ENCODE measurements at regions not wholly inside any gene's neighbourhood (a gene's known extent, or its start where the extent isn't known, plus 50 kb on each side); places are given as distances from the start of the nearest gene placed in this dataset.
A peak's percentile ranks its signal among the peaks of the same experiment; 100 is the strongest.

DNA sequence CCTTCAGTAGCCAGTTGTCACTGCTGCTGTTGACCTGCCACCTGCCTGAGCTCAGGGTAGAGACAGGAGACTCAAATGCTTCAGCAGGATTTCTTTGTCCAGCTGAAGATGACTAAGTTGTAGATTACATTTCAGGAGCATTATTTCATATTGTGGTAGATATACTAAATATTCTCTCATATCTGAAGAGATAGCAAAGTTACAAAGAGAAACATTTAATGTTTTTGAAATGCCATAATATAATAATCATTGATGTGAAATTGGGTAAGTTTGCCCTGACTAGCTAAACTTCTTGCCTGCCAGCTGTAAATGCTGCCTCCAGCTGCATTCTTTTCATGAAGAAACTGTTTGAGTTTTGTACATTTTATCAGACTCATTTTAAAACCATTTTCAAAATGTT is 247.6 kb upstream of the CNKSR2 start:
- Histone ChIP-seq H3K27me3 (ENCODE audit: low read depth) (no peaks in the 10 kb centered on the region), H3K36me3 (replicated peaks) (no peaks in the 10 kb centered on the region), H3K4me3 (no peak overlapping the region), H3K4me1 (no peaks in the 10 kb centered on the region), H3K9me3 (no peaks in the 10 kb centered on the region)
- in situ Hi-C loops (cut with MboI; ENCODE audit: low sequenced_read_pairs): no loop called here
- no peak for DNase-seq (ENCODE audit: low spot score in 2 of 2)

DNA sequence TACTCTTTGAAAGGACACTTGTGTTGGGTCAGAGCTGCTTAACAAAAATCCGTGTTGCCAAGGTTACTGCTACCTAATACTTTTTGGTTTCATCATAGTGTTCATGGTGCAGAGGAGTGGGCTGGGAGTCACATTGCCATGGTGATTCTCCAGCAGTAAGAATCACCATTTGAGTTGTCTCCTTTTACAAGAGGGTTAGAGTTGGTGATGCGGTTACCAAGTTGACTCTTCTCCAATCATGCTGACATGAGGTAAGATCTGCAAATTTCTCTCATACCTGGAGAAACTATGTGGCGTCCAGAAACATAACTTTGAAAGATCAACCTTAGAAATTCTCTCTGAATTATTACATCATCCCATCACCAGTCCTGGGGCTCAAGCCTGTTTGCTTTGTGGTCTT is 242.9 kb upstream of the CNKSR2 start:
- Histone ChIP-seq H3K36me3 (replicated peaks) (no peaks in the 10 kb centered on the region), H3K27me3 (ENCODE audit: low read depth) (no peaks in the 10 kb centered on the region), H3K4me3 (no peak overlapping the region), H3K9me3 (no peaks in the 10 kb centered on the region), H3K4me1 (no peaks in the 10 kb centered on the region)
- in situ Hi-C loops (cut with MboI; ENCODE audit: low sequenced_read_pairs): no loop called here
- no peak for DNase-seq (ENCODE audit: low spot score in 2 of 2)

DNA sequence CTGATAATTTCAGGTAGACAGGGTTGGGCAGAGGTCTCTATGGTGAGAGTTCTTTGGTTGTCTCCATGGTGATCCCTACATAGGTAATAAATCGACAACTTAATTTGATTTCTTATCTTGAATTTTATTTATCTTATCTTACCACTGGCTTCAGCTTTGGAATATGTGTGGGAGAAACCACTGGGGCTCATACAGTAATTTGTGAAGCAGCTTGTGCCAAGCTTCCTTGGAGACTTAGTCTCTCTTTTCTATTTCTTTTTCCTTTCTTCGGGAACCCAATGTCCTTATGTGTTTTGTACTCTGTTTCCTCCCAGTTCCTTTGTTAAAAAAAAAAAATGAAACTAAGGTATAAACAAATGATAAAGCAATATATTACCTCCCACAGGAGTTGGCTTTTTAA is 242.4 kb upstream of the CNKSR2 start:
- DNase-seq (ENCODE audit: low spot score in 2 of 2): no peak

DNA sequence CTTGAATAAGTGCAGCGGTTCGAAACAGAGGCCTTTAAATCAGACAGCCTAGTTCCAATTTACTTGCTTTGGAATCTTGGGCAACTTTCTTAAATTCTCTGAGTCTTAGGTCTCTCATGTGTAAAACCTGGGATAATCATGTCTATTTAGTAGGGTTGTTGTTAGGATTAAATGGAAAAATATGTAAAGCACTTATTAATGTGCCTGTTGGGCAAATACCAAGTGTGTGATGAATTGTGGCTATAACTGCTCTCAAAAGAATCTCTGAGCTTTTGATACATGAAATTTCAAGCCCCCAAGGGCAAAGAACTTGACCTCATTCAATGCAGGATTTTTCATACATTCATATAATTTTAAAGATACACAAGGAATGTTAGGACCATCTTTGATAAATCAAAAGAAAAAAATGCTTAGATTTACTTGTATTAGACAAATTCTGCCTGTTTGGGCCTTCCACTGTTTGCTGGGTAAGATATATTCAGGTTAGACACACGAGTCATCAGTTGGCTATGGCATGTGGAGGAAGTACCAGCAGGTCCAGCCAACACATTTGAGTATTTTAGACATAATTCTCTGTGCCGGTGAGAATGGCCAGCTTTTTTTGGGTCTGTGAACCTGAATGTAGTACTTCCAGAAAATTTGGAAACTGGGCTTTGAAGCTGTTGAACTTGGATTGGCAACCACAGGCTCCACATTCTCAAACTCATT is 241.4 kb upstream of the CNKSR2 start:
- Histone ChIP-seq H3K36me3 (replicated peaks) (no peaks in the 10 kb centered on the region), H3K27me3 (ENCODE audit: low read depth) (no peaks in the 10 kb centered on the region), H3K4me1 (no peaks in the 10 kb centered on the region), H3K9me3 (no peaks in the 10 kb centered on the region), H3K4me3 (no peak overlapping the region)
- DNase-seq (ENCODE audit: low spot score in 2 of 2): no peak
- in situ Hi-C loops (cut with MboI; ENCODE audit: low sequenced_read_pairs): no loop called here

More for the DNA sequence above, 242.4 kb upstream of the CNKSR2 start:
- Histone ChIP-seq H3K27me3 (ENCODE audit: low read depth) (no peaks in the 10 kb centered on the region), H3K4me3 (no peak overlapping the region), H3K9me3 (no peaks in the 10 kb centered on the region), H3K4me1 (no peaks in the 10 kb centered on the region), H3K36me3 (replicated peaks) (no peaks in the 10 kb centered on the region)
- in situ Hi-C loops (cut with MboI; ENCODE audit: low sequenced_read_pairs): no loop called here

DNA sequence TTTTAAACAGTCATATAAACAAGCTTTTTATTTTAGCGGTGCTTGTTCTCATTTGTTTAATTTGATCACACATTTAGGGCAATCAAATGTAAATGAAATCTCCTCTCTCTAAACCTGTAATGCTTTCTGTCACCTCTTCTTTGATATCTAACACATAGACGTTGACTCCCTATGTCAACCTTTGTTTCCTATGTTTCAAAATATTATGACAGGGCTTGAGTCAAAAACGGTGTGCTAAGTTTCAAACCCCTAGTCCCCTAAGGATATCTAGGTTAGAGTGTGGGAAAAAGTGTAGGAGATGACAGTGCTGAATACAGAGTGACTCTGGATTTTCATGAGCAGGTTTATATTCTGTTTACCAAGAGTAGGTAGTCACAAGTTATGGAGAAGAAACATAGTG is 224.0 kb upstream of the CNKSR2 start:
- H3K9me3 ChIP-seq: no peaks in the 10 kb centered on the region
- DNase-seq (ENCODE audit: low spot score in 2 of 2): no peak
- no peaks in the 10 kb centered on the region for H3K27me3 ChIP-seq (ENCODE audit: low read depth)
- H3K4me1 ChIP-seq: no peaks in the 10 kb centered on the region
- H3K4me3 ChIP-seq: no peak overlapping the region
- in situ Hi-C loops (cut with MboI; ENCODE audit: low sequenced_read_pairs): no loop called here
- H3K36me3 ChIP-seq (replicated peaks): no peaks in the 10 kb centered on the region

DNA sequence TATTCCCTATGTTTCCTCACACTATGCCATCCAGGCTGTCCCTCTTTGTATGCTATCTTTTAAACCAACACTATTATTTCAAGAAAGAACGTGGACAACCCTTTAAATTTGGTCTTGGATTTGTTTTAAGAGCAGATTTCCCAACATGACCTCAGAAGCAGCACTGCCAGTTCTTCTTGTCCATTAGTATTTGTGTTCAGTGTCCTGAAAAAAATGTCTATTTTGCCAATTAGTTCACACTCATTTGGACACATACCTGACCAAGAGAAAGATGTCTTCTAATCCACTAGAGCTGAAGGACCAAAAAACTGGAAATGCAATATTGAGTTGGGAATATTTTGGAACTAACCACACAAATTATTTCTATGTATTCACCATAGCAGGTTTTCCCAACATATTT is 223.2 kb upstream of the CNKSR2 start:
- H3K4me3 ChIP-seq: no peak overlapping the region
- no peaks in the 10 kb centered on the region for H3K4me1 ChIP-seq
- in situ Hi-C loops (cut with MboI; ENCODE audit: low sequenced_read_pairs): no loop called here
- DNase-seq (ENCODE audit: low spot score in 2 of 2): no peak
- no peaks in the 10 kb centered on the region for H3K36me3 ChIP-seq (replicated peaks)
- no peaks in the 10 kb centered on the region for H3K27me3 ChIP-seq (ENCODE audit: low read depth)
- H3K9me3 ChIP-seq: no peaks in the 10 kb centered on the region

DNA sequence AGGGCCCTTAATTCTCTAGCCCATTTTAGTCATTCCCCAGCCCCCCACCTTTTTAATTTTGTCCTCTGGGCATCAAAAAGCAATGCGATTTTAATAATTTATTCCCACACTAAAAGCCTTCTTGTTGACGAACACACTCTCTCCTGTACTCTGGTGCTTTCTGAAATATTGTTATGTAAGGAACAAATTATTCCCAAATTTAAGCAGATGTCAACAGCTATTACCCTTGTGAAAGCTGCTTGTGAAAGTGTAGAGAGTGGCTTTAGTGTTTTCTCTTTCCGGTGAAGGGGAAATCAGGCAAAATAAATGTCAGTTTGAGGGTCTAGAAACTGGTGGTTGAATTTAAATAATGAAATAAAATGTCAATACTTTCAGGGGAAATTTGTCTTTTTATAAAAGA is 221.2 kb upstream of the CNKSR2 start:
- Histone ChIP-seq H3K9me3 (no peaks in the 10 kb centered on the region), H3K4me3 (no peak overlapping the region), H3K27me3 (ENCODE audit: low read depth) (no peaks in the 10 kb centered on the region), H3K36me3 (replicated peaks) (no peaks in the 10 kb centered on the region), H3K4me1 (no peaks in the 10 kb centered on the region)
- DNase-seq (ENCODE audit: low spot score in 2 of 2): no peak
- in situ Hi-C loops (cut with MboI; ENCODE audit: low sequenced_read_pairs): no loop called here

DNA sequence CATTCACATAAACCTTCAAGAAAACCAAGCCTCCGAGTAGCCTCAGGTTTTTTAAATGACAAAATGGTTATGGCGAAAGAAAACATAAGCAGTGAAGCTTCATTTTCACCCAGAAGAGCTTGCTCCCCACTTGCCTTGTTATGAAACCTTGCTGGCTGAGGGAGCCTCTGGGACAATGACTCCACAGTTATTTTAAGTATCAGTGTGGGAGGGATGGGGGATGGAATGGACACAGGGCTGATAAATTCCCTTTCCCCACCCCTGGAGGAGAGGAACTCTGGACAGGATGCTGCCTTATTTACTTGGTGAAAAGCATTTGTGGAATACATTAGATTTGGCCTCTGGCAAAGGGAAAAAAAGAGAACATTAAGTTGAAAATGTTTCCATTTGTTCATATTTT is 220.7 kb upstream of the CNKSR2 start:
- no peaks in the 10 kb centered on the region for H3K36me3 ChIP-seq (replicated peaks)
- in situ Hi-C loops (cut with MboI; ENCODE audit: low sequenced_read_pairs): no loop called here
- no peak overlapping the region for H3K4me3 ChIP-seq
- no peaks in the 10 kb centered on the region for H3K27me3 ChIP-seq (ENCODE audit: low read depth)
- H3K4me1 ChIP-seq: peaks cover 1% of the 10 kb centered on the region; the same call in 1 of the 2 replicates
- no peak for DNase-seq (ENCODE audit: low spot score in 2 of 2)
- H3K9me3 ChIP-seq: no peaks in the 10 kb centered on the region

DNA sequence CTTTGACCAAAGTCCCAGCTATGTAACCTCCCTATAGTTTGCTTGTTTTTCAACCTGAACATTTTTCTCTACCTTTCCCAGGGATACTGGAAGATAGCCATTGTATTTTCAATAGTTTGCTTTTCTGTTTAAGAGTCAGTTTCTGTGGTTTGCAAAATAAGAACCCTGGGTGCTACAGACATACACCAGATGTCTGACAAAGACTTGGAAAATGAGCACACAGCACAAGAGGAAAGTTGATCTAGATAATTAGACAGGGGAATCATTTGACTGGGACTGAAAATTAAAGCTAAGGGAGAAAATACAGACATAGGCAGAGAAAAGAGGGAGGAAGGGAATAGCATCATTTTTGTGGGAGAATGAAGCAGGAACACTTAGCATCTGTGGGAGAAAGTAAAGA is 218.3 kb upstream of the CNKSR2 start:
- Histone ChIP-seq H3K4me3 (no peak overlapping the region), H3K36me3 (replicated peaks) (no peaks in the 10 kb centered on the region), H3K27me3 (ENCODE audit: low read depth) (no peaks in the 10 kb centered on the region), H3K9me3 (no peaks in the 10 kb centered on the region), H3K4me1 (peaks cover 3% of the 10 kb centered on the region; the same call in 1 of the 2 replicates)
- in situ Hi-C loops (cut with MboI; ENCODE audit: low sequenced_read_pairs): no loop called here
- DNase-seq (ENCODE audit: low spot score in 2 of 2): no peak

DNA sequence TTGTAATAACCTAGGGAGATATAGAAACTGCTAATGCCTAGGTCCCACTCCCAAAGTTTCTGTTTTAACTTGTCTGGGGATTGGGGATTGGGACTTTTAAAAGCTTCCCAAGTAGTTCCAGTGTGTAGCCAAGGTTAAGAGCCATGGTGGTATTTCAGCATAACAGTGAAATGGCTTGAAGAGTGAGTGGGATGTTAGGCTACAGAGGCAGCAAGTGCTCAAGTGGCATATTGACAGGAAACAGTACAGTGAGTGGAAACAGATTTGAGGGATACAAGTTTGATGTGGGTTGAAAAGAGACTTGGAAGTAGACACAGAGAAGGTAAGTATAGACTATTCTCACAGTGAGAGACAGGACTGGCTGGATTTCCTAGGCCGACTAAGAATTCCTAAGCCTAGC is 217.6 kb upstream of the CNKSR2 start:
- no peaks in the 10 kb centered on the region for H3K9me3 ChIP-seq
- no peak for DNase-seq (ENCODE audit: low spot score in 2 of 2)
- in situ Hi-C loops (cut with MboI; ENCODE audit: low sequenced_read_pairs): no loop called here
- H3K4me1 ChIP-seq: peaks cover 3% of the 10 kb centered on the region; the same call in 1 of the 2 replicates
- no peaks in the 10 kb centered on the region for H3K27me3 ChIP-seq (ENCODE audit: low read depth)
- H3K4me3 ChIP-seq: no peak overlapping the region
- H3K36me3 ChIP-seq (replicated peaks): no peaks in the 10 kb centered on the region

DNA sequence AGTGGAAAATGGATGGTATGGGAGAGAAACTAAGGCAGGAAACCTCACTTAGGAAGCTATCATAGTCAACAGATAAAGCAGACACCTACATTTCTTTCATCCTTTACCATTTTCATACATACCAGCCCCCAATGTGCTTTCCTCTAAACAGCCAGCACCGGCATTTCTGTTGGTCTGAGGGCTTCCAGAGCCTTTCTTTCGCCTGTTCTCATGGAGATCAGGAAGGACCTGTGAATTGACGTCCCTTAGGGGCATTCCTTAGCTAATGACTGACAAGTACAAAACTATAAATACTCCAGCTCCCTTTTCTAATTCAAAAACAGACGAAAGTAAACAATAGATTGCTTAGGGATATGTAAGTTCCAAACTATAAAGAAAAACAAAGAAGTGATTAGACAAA is 215.5 kb upstream of the CNKSR2 start:
- H3K4me3 ChIP-seq: no peak overlapping the region
- H3K4me1 ChIP-seq: peaks cover 3% of the 10 kb centered on the region; the same call in 1 of the 2 replicates
- DNase-seq (ENCODE audit: low spot score in 2 of 2): peak; percentile 12 to 48
- H3K9me3 ChIP-seq: no peaks in the 10 kb centered on the region
- H3K27me3 ChIP-seq (ENCODE audit: low read depth): no peaks in the 10 kb centered on the region
- in situ Hi-C loops (cut with MboI; ENCODE audit: low sequenced_read_pairs): no loop called here
- no peaks in the 10 kb centered on the region for H3K36me3 ChIP-seq (replicated peaks)

DNA sequence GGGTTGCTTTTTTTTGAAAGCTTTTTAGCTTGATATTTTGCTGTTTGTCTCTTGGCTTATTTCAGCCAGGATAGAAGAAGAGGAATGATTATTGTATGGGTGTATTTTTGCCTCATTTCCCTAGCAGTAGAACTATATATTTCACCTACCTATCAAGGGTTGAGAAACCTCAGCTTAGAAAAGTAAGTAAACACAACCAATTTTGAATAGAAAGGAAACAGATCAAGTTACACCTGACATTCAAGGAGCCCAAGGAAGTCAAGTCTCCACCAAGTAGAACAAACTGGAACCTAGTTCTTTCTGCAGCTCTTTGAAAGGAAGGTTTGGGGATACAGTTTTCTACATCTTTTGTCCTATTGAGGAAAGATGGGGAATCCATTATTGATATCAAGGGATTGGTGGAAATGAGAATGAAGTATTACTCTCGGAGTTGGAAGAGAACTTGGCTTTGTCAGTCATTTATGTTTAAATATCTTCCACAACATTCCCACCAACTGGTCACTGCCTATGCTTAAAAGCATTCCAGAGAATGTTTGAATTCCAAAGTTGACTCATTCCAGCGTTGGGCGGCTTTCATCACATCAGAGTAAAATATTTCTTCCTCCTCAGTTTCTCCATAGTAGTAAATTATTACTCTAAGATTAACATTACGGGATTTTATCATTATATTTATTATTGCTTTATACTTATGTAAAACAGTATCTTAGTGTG is 207.8 kb upstream of the CNKSR2 start:
- in situ Hi-C loops (cut with MboI; ENCODE audit: low sequenced_read_pairs): no loop called here
- H3K27me3 ChIP-seq (ENCODE audit: low read depth): no peaks in the 10 kb centered on the region
- no peaks in the 10 kb centered on the region for H3K4me1 ChIP-seq
- DNase-seq (ENCODE audit: low spot score in 2 of 2): no peak
- no peak overlapping the region for H3K4me3 ChIP-seq
- no peaks in the 10 kb centered on the region for H3K9me3 ChIP-seq
- H3K36me3 ChIP-seq (replicated peaks): no peaks in the 10 kb centered on the region

DNA sequence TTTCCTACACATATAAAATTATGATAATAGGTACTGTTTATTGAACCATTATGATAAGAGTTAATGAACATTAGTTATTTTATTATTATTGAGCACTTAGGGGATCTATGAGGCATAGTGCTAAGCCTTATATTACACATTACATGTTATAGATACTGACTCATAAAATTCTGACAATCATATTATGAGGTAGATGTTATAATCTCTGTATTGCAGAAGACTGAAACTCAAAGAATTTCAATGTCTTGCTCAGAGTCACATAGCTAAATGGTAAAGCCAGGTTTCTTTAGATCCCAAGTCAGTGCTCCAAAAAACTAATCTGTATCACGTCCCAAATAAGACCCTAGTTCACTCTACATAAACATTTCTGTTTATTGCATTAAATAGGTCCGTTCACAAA is 207.2 kb upstream of the CNKSR2 start:
- no peaks in the 10 kb centered on the region for H3K9me3 ChIP-seq
- H3K4me1 ChIP-seq: no peaks in the 10 kb centered on the region
- no peaks in the 10 kb centered on the region for H3K36me3 ChIP-seq (replicated peaks)
- no peak overlapping the region for H3K4me3 ChIP-seq
- in situ Hi-C loops (cut with MboI; ENCODE audit: low sequenced_read_pairs): no loop called here
- no peak for DNase-seq (ENCODE audit: low spot score in 2 of 2)
- no peaks in the 10 kb centered on the region for H3K27me3 ChIP-seq (ENCODE audit: low read depth)

DNA sequence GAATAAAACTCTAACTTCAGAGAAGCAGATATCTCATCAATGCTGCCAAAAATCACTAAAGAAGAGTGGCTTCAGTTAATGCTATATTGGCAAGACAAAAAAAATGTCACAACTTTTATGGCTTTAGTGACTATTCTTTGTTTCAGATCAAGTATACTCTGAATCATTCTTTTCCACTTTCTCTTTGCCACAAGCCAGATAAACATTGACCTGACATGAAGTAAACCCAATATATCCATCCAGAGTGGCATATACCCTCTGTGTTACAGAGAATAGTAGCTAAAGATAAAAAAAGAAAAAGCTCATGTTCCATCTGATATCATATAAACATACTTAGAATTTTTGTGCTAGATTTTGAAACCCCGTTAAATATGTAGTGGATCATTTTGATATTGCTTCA is 206.7 kb upstream of the CNKSR2 start:
- H3K36me3 ChIP-seq (replicated peaks): no peaks in the 10 kb centered on the region
- in situ Hi-C loops (cut with MboI; ENCODE audit: low sequenced_read_pairs): no loop called here
- no peaks in the 10 kb centered on the region for H3K9me3 ChIP-seq
- H3K27me3 ChIP-seq (ENCODE audit: low read depth): no peaks in the 10 kb centered on the region
- DNase-seq (ENCODE audit: low spot score in 2 of 2): no peak
- no peak overlapping the region for H3K4me3 ChIP-seq
- H3K4me1 ChIP-seq: no peaks in the 10 kb centered on the region

All from HAP-1 (cell line).